Astrocyte (in vitro differentiated cells and primary cell): ENCODE measurements at regions not wholly inside any gene's neighbourhood (a gene's known extent, or its start where the extent isn't known, plus 50 kb on each side); places are given as distances from the start of the nearest gene placed in this dataset.

ENCODE experiments used
- DNase-seq: peaks from one replicate; pipeline ENCODE4 v3.0.0-alpha.2; 2010; ENCODE audit warnings: low read depth
- FAIRE-seq: peaks from 2 replicates; lab custom pipeline; 2011; peaks lifted over from hg19 to GRCh38; lab: Jason Lieb, UNC
- H2AFZ ChIP-seq: 2 replicates; pipeline ENCODE4 v1.6.0; 2012; ENCODE audit warnings: low read depth, low read length, inconsistent platforms
- H3K27ac ChIP-seq: 2 replicates; pipeline ENCODE4 v1.5.1; 2011; ENCODE audit warnings: low read depth, low read length, inconsistent platforms
- H3K27me3 ChIP-seq: 2 replicates; pipeline ENCODE4 v1.6.0; 2011; ENCODE audit warnings: low read length, inconsistent platforms; ENCODE audit not compliant: insufficient read depth
- H3K36me3 ChIP-seq: 2 replicates; pipeline ENCODE4 v1.5.1; 2011; ENCODE audit warnings: low read length, inconsistent platforms; ENCODE audit not compliant: insufficient read depth
- H3K4me1 ChIP-seq: 2 replicates; pipeline ENCODE4 v1.5.1; 2011; ENCODE audit warnings: low read length, inconsistent platforms; ENCODE audit not compliant: insufficient read depth
- H3K4me2 ChIP-seq: 2 replicates; pipeline ENCODE4 v1.6.0; 2012; ENCODE audit warnings: low read length, inconsistent platforms
- H3K4me3 ChIP-seq: 2 replicates; pipeline ENCODE4 v1.5.1; 2011; ENCODE audit warnings: low read depth, mild to moderate bottlenecking, low read length, inconsistent platforms; ENCODE audit not compliant: insufficient read depth
- H3K79me2 ChIP-seq: 2 replicates; pipeline ENCODE4 v1.6.0; 2012; ENCODE audit warnings: mild to moderate bottlenecking, low read length, inconsistent platforms; ENCODE audit not compliant: insufficient read depth
- H3K9ac ChIP-seq: 2 replicates; pipeline ENCODE4 v1.6.0; 2012; ENCODE audit warnings: mild to moderate bottlenecking, low read length, inconsistent platforms
- H3K9me3 ChIP-seq: 2 replicates; pipeline ENCODE4 v1.5.1; 2012; ENCODE audit warnings: low read depth, mild to moderate bottlenecking, low read length, inconsistent platforms; ENCODE audit not compliant: insufficient read depth
- H4K20me1 ChIP-seq: 2 replicates; pipeline ENCODE4 v1.6.0; 2012; ENCODE audit warnings: low read length, inconsistent platforms; ENCODE audit not compliant: insufficient read depth
- H3K27ac Mint-ChIP-seq: one replicate; pipeline ENCODE4 v1.8.0; 2021; ENCODE audit warnings: mild to moderate bottlenecking, mixed read lengths; ENCODE audit not compliant: unreplicated experiment
- H3K27me3 Mint-ChIP-seq: one replicate; pipeline ENCODE4 v1.8.0; 2021; ENCODE audit warnings: low read depth, mixed read lengths; ENCODE audit not compliant: unreplicated experiment
- H3K36me3 Mint-ChIP-seq: one replicate; pipeline ENCODE4 v1.8.0; 2021; ENCODE audit warnings: low read depth, mixed read lengths; ENCODE audit not compliant: unreplicated experiment
- H3K4me1 Mint-ChIP-seq: one replicate; pipeline ENCODE4 v1.8.0; 2021; ENCODE audit warnings: low read depth, mixed read lengths; ENCODE audit not compliant: unreplicated experiment
- H3K4me3 Mint-ChIP-seq: one replicate; pipeline ENCODE4 v1.8.0; 2021; ENCODE audit warnings: mild to moderate bottlenecking, moderate library complexity, mixed read lengths; ENCODE audit not compliant: unreplicated experiment
- H3K9me3 Mint-ChIP-seq: one replicate; pipeline ENCODE4 v1.8.0; 2021; ENCODE audit warnings: mild to moderate bottlenecking, mixed read lengths; ENCODE audit not compliant: unreplicated experiment
- EZH2 ChIP-seq: IDR thresholded peaks from 2 replicates; pipeline ENCODE4 v1.6.1; 2012; ENCODE audit warnings: mild to moderate bottlenecking, low read length, inconsistent platforms; ENCODE audit not compliant: insufficient read depth
- TF ChIP-seq, protein P1 (sequence below): IDR thresholded peaks from 2 replicates; pipeline ENCODE4 v1.5.1; 2011; ENCODE audit warnings: low read depth, mild to moderate bottlenecking, inconsistent platforms, low read length, moderate library complexity; ENCODE audit not compliant: insufficient read depth

DNA sequence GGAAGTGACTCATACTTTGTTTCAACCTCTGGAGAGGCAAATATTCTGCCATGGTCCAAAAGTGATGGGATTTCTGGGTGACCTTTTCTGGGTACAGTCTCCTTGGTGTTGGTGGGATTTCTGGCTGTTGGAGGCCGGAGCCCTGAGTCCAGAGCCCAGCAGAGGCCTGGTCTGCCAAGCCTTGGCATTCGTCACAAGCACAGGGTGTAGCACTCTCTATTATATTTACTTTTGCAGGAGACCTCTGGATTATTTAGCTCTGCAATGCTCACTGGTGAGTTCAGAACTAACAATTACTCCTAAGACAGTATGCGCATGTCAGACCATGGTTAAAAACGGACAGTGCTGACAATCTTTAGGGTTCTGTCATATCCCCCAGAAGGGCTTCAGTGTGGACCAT lies 201.6 kb upstream of the TWIST2 start:
- Histone ChIP-seq H3K36me3 (no peaks in the 10 kb centered on the region), H3K79me2 (no peaks in the 10 kb centered on the region), H3K27ac (no peak overlapping the region), H3K9ac (no peak overlapping the region), H3K4me1 (peaks cover 9% of the 10 kb centered on the region), H2AFZ (no peak overlapping the region), H3K9me3 (no peaks in the 10 kb centered on the region), H3K4me3 (no peak overlapping the region), H3K27me3 (no peaks in the 10 kb centered on the region), H4K20me1 (no peaks in the 10 kb centered on the region), H3K4me2 (no peak overlapping the region)
- Mint-ChIP-seq H3K36me3 (no peaks in the 10 kb centered on the region), H3K4me1 (peaks cover 11% of the 10 kb centered on the region), H3K27ac (no peak overlapping the region), H3K4me3 (no peak overlapping the region), H3K9me3 (peaks cover under 1% of the 10 kb centered on the region), H3K27me3 (peaks cover 5% of the 10 kb centered on the region)
- TF ChIP-seq, protein P1, sequence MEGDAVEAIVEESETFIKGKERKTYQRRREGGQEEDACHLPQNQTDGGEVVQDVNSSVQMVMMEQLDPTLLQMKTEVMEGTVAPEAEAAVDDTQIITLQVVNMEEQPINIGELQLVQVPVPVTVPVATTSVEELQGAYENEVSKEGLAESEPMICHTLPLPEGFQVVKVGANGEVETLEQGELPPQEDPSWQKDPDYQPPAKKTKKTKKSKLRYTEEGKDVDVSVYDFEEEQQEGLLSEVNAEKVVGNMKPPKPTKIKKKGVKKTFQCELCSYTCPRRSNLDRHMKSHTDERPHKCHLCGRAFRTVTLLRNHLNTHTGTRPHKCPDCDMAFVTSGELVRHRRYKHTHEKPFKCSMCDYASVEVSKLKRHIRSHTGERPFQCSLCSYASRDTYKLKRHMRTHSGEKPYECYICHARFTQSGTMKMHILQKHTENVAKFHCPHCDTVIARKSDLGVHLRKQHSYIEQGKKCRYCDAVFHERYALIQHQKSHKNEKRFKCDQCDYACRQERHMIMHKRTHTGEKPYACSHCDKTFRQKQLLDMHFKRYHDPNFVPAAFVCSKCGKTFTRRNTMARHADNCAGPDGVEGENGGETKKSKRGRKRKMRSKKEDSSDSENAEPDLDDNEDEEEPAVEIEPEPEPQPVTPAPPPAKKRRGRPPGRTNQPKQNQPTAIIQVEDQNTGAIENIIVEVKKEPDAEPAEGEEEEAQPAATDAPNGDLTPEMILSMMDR = no peak
- TF ChIP-seq EZH2 = no peak
- DNase-seq = no peak
- FAIRE-seq = no peak

DNA sequence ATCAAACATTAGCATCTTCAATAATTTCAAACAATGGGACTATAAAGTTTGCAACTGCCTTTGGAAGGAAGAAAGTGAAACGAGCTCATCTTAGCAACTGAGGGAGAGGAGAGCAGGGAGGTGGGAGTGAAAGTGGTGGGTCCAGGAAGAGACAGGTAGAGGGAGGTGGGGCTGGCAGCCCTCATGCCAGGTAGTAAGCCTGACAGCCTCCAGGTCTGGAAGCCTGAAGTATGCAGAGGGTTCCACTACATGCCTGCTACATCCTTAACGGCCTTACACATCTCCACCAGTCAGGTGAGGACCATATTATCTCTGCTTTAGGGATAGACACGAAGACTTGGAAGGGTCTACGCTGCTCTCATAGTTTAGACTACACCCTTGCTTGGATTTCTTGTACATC lies 201.1 kb upstream of the TWIST2 start:
- Histone ChIP-seq H3K9ac (no peak overlapping the region), H2AFZ (no peak overlapping the region), H3K27me3 (no peaks in the 10 kb centered on the region), H3K4me3 (no peak overlapping the region), H3K9me3 (no peaks in the 10 kb centered on the region), H3K27ac (no peak overlapping the region), H3K4me2 (no peak overlapping the region), H3K36me3 (no peaks in the 10 kb centered on the region), H3K4me1 (peaks cover 9% of the 10 kb centered on the region), H4K20me1 (no peaks in the 10 kb centered on the region), H3K79me2 (no peaks in the 10 kb centered on the region)
- DNase-seq (no peak), FAIRE-seq (no peak)
- Mint-ChIP-seq H3K27me3 (peaks cover 7% of the 10 kb centered on the region), H3K4me3 (no peak overlapping the region), H3K9me3 (peaks cover 3% of the 10 kb centered on the region), H3K4me1 (peaks cover 11% of the 10 kb centered on the region), H3K27ac (no peak overlapping the region), H3K36me3 (no peaks in the 10 kb centered on the region)
- TF ChIP-seq EZH2 = no peak
- TF ChIP-seq, protein P1 = no peak

DNA sequence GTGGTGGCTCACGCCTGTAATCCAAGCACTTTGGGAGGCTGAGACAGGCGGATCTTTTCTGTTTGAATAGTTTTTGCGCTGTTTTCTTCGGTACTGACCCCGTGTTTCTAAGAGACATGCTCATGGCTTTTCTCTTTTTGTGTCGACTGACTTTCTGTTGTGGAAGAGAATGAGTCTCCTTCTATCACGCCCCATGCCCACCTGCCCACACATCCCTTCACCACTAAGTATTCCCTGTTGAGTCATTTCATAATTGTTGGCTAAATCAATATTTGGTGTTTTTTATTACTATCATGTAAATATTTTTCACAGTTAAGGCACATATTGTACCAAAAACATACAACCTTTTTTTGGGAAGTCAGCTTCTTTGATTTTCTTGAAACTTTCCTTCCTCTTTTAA lies 198.8 kb upstream of the TWIST2 start:
- no peak overlapping the region for H3K4me3 ChIP-seq
- Mint-ChIP-seq H3K4me1 (peaks cover 7% of the 10 kb centered on the region), H3K4me3 (no peak overlapping the region), H3K9me3 (peaks cover 3% of the 10 kb centered on the region), H3K36me3 (no peaks in the 10 kb centered on the region), H3K27me3 (peaks cover 7% of the 10 kb centered on the region), H3K27ac (no peak overlapping the region)
- TF ChIP-seq, protein P1 = no peak
- TF ChIP-seq EZH2 = no peak
- no peak overlapping the region for H2AFZ ChIP-seq
- H3K36me3 ChIP-seq = no peaks in the 10 kb centered on the region
- no peaks in the 10 kb centered on the region for H3K9me3 ChIP-seq
- no peaks in the 10 kb centered on the region for H3K27me3 ChIP-seq
- no peak for DNase-seq
- no peaks in the 10 kb centered on the region for H4K20me1 ChIP-seq
- H3K4me1 ChIP-seq = peaks cover 4% of the 10 kb centered on the region
- FAIRE-seq = no peak
- no peak overlapping the region for H3K4me2 ChIP-seq
- H3K27ac ChIP-seq = no peak overlapping the region
- no peak overlapping the region for H3K9ac ChIP-seq
- no peaks in the 10 kb centered on the region for H3K79me2 ChIP-seq
